ENCODE measurements at regions not wholly inside any gene's neighbourhood (a gene's known extent, or its start where the extent isn't known, plus 50 kb on each side); places are given as distances from the start of the nearest gene placed in this dataset.

DNA sequence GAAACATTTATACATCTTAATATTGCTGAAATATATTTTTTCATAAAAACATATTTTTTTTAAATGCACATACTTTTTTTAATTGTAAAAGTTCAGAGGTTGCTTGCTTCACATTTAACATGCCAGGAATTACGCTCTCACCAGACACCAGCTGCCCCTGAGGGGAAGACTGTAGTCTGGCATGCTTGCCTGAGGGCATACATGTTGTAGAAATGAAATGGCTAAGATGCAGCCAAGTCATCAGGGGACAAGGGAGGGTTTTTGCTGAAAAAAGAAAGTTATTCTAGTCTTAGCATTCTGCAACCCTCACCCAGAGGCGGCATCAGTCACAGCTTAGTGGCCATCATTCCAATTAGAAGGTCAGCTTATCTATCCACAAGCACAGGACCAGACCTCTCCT lies 426.7 kb upstream of the FTMT start:
- TF ChIP-seq, protein P1, sequence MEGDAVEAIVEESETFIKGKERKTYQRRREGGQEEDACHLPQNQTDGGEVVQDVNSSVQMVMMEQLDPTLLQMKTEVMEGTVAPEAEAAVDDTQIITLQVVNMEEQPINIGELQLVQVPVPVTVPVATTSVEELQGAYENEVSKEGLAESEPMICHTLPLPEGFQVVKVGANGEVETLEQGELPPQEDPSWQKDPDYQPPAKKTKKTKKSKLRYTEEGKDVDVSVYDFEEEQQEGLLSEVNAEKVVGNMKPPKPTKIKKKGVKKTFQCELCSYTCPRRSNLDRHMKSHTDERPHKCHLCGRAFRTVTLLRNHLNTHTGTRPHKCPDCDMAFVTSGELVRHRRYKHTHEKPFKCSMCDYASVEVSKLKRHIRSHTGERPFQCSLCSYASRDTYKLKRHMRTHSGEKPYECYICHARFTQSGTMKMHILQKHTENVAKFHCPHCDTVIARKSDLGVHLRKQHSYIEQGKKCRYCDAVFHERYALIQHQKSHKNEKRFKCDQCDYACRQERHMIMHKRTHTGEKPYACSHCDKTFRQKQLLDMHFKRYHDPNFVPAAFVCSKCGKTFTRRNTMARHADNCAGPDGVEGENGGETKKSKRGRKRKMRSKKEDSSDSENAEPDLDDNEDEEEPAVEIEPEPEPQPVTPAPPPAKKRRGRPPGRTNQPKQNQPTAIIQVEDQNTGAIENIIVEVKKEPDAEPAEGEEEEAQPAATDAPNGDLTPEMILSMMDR (IDR thresholded peaks at IDR 0.05): no peak
- TF ChIP-seq POLR2A (IDR thresholded peaks at IDR 0.05): no peak

Measured in testis (tissue), 2 donors.